ENCODE measurements at regions not wholly inside any gene's neighbourhood (a gene's known extent, or its start where the extent isn't known, plus 50 kb on each side); places are given as distances from the start of the nearest gene placed in this dataset.

GRCh38 chr16:85283305-85284050, 171.2 kb upstream of the CIBAR2 start:
- Histone ChIP-seq H3K27ac (ENCODE audit: low read length) (peak overlapping the region; percentile 68), H3K36me3 (ENCODE audit: insufficient read depth, low read length) (no peaks in the 10 kb centered on the region), H3K4me3 (ENCODE audit: low read length) (no peak overlapping the region), H3K9me3 (ENCODE audit: low read length) (no peaks in the 10 kb centered on the region), H3K9me2 (ENCODE audit: insufficient read depth, low read length) (no peaks in the 10 kb centered on the region), H3K27me3 (ENCODE audit: insufficient read depth, low read depth, low read length) (no peaks in the 10 kb centered on the region), H3K79me2 (replicated peaks; ENCODE audit: insufficient read depth, low read length) (no peaks in the 10 kb centered on the region), H2AFZ (ENCODE audit: low read depth, low read length) (no peak overlapping the region), H3K4me2 (ENCODE audit: low read length) (no peak overlapping the region), H3F3A (ENCODE audit: insufficient read depth, low read length, poor library complexity, severe bottlenecking) (no peaks in the 10 kb centered on the region), H3K9ac (ENCODE audit: low read length) (peak overlapping the region; percentile 53), H4K20me1 (ENCODE audit: insufficient read depth) (no peaks in the 10 kb centered on the region)
- TF ChIP-seq CTCF (IDR thresholded peaks at IDR 0.05; ENCODE audit: poor library complexity, severe bottlenecking), result no peak
- no peak for TF ChIP-seq RAD21 (conservative IDR thresholded peaks at IDR 0.05)
- no peak for TF ChIP-seq TAF1 (IDR thresholded peaks at IDR 0.05; ENCODE audit: low read depth)
- TF ChIP-seq SMC3 (conservative IDR thresholded peaks at IDR 0.05; ENCODE audit: poor library complexity), result no peak
- TF ChIP-seq POLR2AphosphoS5 (IDR thresholded peaks at IDR 0.05), result no peak
- TF ChIP-seq EP300 (conservative IDR thresholded peaks at IDR 0.05; ENCODE audit: poor library complexity, severe bottlenecking), result no peak
- no peak for TF ChIP-seq REST (IDR thresholded peaks at IDR 0.05; ENCODE audit: borderline replicate concordance)
- no peak for TF ChIP-seq MXI1 (conservative IDR thresholded peaks at IDR 0.05; ENCODE audit: poor library complexity, severe bottlenecking)
- TF ChIP-seq EZH2 (IDR thresholded peaks at IDR 0.05; ENCODE audit: borderline replicate concordance, insufficient read depth, low read length, poor library complexity, severe bottlenecking), result no peak

- Histone ChIP-seq H3K27me3 (ENCODE audit: insufficient read depth, low read depth, low read length) (no peaks in the 10 kb centered on the region), H2AFZ (ENCODE audit: low read depth, low read length) (no peak overlapping the region), H3K9ac (ENCODE audit: low read length) (peak overlapping the region; percentile 53), H3K27ac (ENCODE audit: low read length) (peak overlapping the region; percentile 68), H3K36me3 (ENCODE audit: insufficient read depth, low read length) (no peaks in the 10 kb centered on the region), H3K79me2 (replicated peaks; ENCODE audit: insufficient read depth, low read length) (no peaks in the 10 kb centered on the region), H3F3A (ENCODE audit: insufficient read depth, low read length, poor library complexity, severe bottlenecking) (no peaks in the 10 kb centered on the region), H4K20me1 (ENCODE audit: insufficient read depth) (no peaks in the 10 kb centered on the region), H3K9me3 (ENCODE audit: low read length) (no peaks in the 10 kb centered on the region), H3K4me2 (ENCODE audit: low read length) (no peak overlapping the region), H3K4me3 (ENCODE audit: low read length) (peak overlapping the region; percentile 20), H3K9me2 (ENCODE audit: insufficient read depth, low read length) (no peaks in the 10 kb centered on the region)
- peak; percentile 60 for TF ChIP-seq EP300 (conservative IDR thresholded peaks at IDR 0.05; ENCODE audit: poor library complexity, severe bottlenecking)
- no peak for TF ChIP-seq TAF1 (IDR thresholded peaks at IDR 0.05; ENCODE audit: low read depth)
- no peak for TF ChIP-seq REST (IDR thresholded peaks at IDR 0.05; ENCODE audit: borderline replicate concordance)
- no peak for TF ChIP-seq RAD21 (conservative IDR thresholded peaks at IDR 0.05)
- TF ChIP-seq CTCF (IDR thresholded peaks at IDR 0.05; ENCODE audit: poor library complexity, severe bottlenecking), result peak; percentile 26
- TF ChIP-seq POLR2AphosphoS5 (IDR thresholded peaks at IDR 0.05), result peak; percentile 55
- TF ChIP-seq SMC3 (conservative IDR thresholded peaks at IDR 0.05; ENCODE audit: poor library complexity), result peak; percentile 51
- TF ChIP-seq EZH2 (IDR thresholded peaks at IDR 0.05; ENCODE audit: borderline replicate concordance, insufficient read depth, low read length, poor library complexity, severe bottlenecking), result no peak
- no peak for TF ChIP-seq MXI1 (conservative IDR thresholded peaks at IDR 0.05; ENCODE audit: poor library complexity, severe bottlenecking)
Observed at GRCh38 chr16:85284141-85284817, 172.0 kb upstream of the CIBAR2 start.
